Psoas muscle (tissue), 7 donors: ENCODE measurements at regions not wholly inside any gene's neighbourhood (a gene's known extent, or its start where the extent isn't known, plus 50 kb on each side); places are given as distances from the start of the nearest gene placed in this dataset.
"Not testable (repeated sequence)": the region's sequence is repeated elsewhere in the genome, so short reads cannot be mapped to it uniquely, and the experiment has no call there.

ENCODE experiments used
- ATAC-seq, 4 donors: fragments of 200-7000 bp; cut with Tn5 transposase; one replicate each; pipeline ENCODE4 v1.9.1; 2020; ENCODE audit warnings: moderate library complexity in 3 of 4, mild to moderate bottlenecking in 2 of 4
- DNase-seq, 2 donors: peaks; one replicate each; pipeline ENCODE4 v3.0.0-alpha.2; 2020
- H3K27ac ChIP-seq: fragments of 200-600 bp; one replicate; pipeline ENCODE4 v1.8.0; 2022
- H3K27me3 ChIP-seq, 3 donors: fragments of 200-600 bp in 1 of 3; one replicate each; pipeline versions ENCODE4 v1.6.1 to v1.8.0; 2013 to 2022; ENCODE audit warnings: low read length in 2 of 3, mild to moderate bottlenecking in 2 of 3, moderate library complexity in 1 of 3; ENCODE audit not compliant: insufficient read depth in 3 of 3
- H3K36me3 ChIP-seq, 2 donors: fragments of 200-600 bp in 1 of 2; one replicate each; pipeline versions ENCODE4 v1.6.1 to v1.8.0; 2013 to 2022; ENCODE audit warnings: low read depth in 1 of 2, mild to moderate bottlenecking in 1 of 2, moderate library complexity in 1 of 2; ENCODE audit not compliant: insufficient read depth in 1 of 2
- H3K4me1 ChIP-seq: fragments of 200-600 bp; one replicate; pipeline ENCODE4 v1.8.0; 2022
- H3K4me3 ChIP-seq: fragments of 200-600 bp; one replicate; pipeline ENCODE4 v1.8.0; 2022; ENCODE audit warnings: mild to moderate bottlenecking
- H3K9me3 ChIP-seq: fragments of 200-600 bp; one replicate; pipeline ENCODE4 v1.8.0; 2022
- WGBS, 3 donors: extraction: QIAGEN DNeasy Blood & Tissue Kit; methylation state at CpG; one replicate each; pipeline versions ENCODE4 v1.1.6 to v1.1.7; 2013; 5-methylcytosine and 5-hydroxymethylcytosine counted together
- intact Hi-C, 2 donors: fragments of 100-400 bp; cut with DNase I; formaldehyde crosslinking; loops; one replicate each; pipeline versions ENCODE4 v1.11.0 to v1.14.2; 2022
- donor health status: healthy with polysubstance abuse.
- donor health status: DM: no; HTN: no; CAD: no; lungs with moderate emphysema.
- donor health status: Bipolar disorder and iron deficiency.
- donor health status: healthy.
- donor health status: DM: yes; HTN: yes; CAD: no.
- donor health status: DM: no; HTN: no; CAD: no.
- donor health status: DM: yes; HTN: yes; CAD: no.

DNA sequence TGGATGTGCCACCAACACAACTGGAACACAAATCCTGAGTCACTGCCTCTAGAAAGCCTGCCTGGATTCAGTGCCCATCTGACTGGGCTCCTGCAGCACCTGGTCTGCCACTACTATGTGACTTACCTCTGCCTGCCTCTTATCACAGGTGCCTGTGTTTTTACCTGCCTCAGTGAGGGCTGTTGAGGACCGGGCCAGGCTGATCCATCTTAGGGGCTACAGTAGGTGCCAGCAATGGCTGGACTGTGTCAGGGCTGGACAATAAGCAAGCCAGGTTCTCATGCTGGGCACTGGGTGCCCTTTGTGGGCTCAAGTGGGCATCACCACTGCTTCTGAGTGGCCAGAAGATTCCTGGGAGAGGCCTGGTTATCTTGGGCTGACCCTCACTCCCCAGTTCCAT lies 948.6 kb upstream of the TPTE start:
- H3K9me3 ChIP-seq, H3K36me3 ChIP-seq, intact Hi-C loops, H3K4me3 ChIP-seq, H3K27ac ChIP-seq, ATAC-seq, H3K4me1 ChIP-seq, H3K27me3 ChIP-seq: not testable (repeated sequence)
- 69 to 86% (median 75%) methylated on average over 1 of the region's 1 CpG for WGBS, 3 donors
- peak; percentile 18 to 40 for DNase-seq

DNA sequence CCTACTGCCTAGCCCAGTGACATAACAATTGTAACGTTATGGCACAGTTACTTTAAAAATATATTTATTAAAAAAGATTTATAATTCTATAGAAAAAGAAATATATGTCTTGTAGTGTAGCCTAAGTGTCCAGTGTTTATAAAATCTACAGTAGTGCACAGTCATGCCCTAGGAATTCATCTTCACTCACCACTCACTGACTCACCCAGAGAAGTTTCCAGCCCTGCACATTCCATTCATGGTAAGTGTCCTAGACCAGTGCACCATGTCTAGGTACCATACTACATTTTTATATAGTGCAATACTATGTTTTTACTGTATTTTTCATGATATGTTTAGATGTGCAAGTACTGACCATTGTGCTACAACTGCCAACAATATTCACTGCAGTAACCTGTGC lies 947.9 kb upstream of the TPTE start:
- no CpG with 5 or more reads among the region's 1 CpG for WGBS, 3 donors
- H3K27ac ChIP-seq, H3K27me3 ChIP-seq, ATAC-seq, H3K4me3 ChIP-seq, intact Hi-C loops, H3K9me3 ChIP-seq, H3K4me1 ChIP-seq, DNase-seq, H3K36me3 ChIP-seq: not testable (repeated sequence)

DNA sequence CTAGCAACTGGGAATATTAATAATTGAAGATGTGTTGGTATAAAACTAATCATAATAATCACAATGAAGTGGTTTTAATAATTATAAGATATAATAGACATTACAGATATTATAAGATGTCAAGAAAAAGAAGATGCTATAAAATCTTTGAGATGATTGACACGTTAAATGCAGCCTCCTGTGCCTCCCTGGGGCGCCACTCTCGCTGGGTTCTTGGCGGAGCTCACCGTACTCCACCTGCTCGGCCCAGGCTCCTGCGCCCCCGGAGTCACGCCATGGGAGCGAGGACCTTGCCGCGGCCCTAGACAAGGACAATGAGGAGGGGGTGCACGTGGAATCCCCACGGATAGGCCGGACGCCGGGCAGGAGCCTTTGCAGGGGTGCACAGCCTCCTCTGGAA lies 942.1 kb upstream of the TPTE start:
- intact Hi-C loops, H3K4me1 ChIP-seq, H3K27ac ChIP-seq, H3K36me3 ChIP-seq, H3K9me3 ChIP-seq, ATAC-seq, H3K4me3 ChIP-seq, DNase-seq, H3K27me3 ChIP-seq: not testable (repeated sequence)
- 78 to 84% (median 84%) methylated on average over 10 to 12 of the region's 17 CpGs for WGBS, 3 donors

DNA sequence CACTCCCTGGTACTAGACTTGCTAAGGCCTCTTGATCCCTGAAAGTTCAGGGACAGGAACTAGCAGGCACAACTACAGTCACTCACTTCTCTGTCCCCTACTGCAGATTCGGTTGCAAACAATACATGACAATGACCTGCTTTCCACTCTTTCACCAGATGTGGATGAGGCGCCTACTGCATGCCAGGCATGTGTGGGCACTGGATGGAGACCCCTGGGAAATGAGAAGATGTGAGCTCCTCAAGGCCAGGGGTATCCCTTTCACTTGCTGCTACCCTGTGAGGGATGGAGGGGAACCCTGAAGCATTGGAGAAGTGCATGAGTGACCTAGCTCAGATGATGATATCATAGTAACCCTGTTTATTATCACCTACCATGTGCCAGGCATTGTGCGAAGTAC lies 933.4 kb upstream of the TPTE start:
- H3K4me1 ChIP-seq, intact Hi-C loops, H3K27me3 ChIP-seq, H3K27ac ChIP-seq, ATAC-seq, H3K9me3 ChIP-seq, DNase-seq, H3K4me3 ChIP-seq, H3K36me3 ChIP-seq: not testable (repeated sequence)
- WGBS, 3 donors, result 29 to 43% (median 40%) methylated on average over 2 of the region's 3 CpGs

DNA sequence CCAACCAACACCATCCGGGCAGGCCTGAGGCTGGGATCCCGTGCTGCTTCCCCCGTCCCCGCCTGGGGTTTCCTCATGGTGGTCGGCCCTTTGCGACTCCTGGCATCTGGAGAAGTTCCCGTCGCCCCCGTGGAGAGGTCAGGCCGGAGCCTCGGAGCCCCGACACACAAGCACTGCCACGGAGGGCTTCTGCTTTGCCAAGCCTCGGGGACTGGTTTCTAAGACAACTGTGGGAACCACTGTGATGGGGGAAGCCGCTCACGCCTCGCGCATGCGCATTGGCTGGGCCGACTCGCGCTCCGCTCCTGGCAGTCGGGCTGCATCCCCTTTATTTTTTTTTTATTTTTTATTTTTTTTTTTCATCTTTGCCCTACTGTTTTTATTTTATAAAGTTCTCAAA lies 928.8 kb upstream of the TPTE start:
- intact Hi-C loops, H3K4me1 ChIP-seq: not testable (repeated sequence)
- WGBS, 3 donors, result 81 to 83% (median 83%) methylated on average over 15 to 20 of the region's 24 CpGs

DNA sequence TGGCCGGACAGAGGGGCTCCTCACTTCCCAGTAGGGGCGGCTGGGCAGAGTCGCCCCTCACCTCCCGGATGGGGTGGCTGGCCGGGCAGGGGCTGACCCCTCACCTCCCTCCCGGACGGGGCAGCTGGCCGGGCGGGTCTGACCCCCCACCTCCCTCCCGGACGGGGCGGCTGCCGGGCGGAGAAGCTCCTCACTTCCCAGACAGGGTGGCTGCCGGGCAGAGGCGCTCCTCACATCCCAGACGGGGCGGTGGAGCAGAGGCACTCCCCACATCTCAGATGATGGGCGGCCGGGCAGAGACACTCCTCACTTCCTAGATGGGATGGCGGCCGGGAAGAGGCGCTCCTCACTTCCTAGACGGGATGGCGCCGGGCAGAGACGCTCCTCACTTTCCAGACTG lies 927.7 kb upstream of the TPTE start:
- ATAC-seq, H3K27me3 ChIP-seq, H3K4me3 ChIP-seq, DNase-seq, H3K4me1 ChIP-seq, intact Hi-C loops, H3K27ac ChIP-seq, H3K36me3 ChIP-seq, H3K9me3 ChIP-seq: not testable (repeated sequence)
- WGBS, 3 donors, result 75 to 85% (median 82%) methylated on average over 7 to 15 of the region's 27 CpGs

More for the DNA sequence above, 928.8 kb upstream of the TPTE start:
- H3K4me3 ChIP-seq, ATAC-seq, H3K27ac ChIP-seq, H3K9me3 ChIP-seq, DNase-seq, H3K36me3 ChIP-seq, H3K27me3 ChIP-seq: not testable (repeated sequence)

DNA sequence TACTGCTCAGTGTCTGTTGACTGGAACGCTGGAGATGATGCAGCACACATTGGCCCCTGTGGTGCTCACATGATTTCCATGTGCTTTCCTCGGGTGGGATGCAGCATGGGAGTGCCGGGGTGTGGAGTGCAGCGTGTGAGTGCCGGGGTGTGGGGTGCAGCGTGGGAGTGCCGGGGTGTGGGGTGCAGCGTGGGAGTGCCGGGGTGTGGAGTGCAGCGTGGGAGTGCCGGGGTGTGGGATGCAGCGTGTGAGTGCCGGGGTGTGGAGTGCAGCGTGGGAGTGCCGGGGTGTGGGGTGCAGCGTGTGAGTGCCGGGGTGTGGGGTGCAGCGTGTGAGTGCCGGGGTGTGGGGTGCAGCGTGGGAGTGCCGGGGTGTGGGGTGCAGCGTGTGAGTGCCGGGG lies 907.4 kb upstream of the TPTE start:
- H3K27ac ChIP-seq, H3K4me3 ChIP-seq, ATAC-seq, intact Hi-C loops, H3K36me3 ChIP-seq, H3K9me3 ChIP-seq, DNase-seq, H3K4me1 ChIP-seq, H3K27me3 ChIP-seq: not testable (repeated sequence)
- WGBS, 3 donors, result 83 to 88% (median 86%) methylated on average over 13 to 23 of the region's 23 CpGs

DNA sequence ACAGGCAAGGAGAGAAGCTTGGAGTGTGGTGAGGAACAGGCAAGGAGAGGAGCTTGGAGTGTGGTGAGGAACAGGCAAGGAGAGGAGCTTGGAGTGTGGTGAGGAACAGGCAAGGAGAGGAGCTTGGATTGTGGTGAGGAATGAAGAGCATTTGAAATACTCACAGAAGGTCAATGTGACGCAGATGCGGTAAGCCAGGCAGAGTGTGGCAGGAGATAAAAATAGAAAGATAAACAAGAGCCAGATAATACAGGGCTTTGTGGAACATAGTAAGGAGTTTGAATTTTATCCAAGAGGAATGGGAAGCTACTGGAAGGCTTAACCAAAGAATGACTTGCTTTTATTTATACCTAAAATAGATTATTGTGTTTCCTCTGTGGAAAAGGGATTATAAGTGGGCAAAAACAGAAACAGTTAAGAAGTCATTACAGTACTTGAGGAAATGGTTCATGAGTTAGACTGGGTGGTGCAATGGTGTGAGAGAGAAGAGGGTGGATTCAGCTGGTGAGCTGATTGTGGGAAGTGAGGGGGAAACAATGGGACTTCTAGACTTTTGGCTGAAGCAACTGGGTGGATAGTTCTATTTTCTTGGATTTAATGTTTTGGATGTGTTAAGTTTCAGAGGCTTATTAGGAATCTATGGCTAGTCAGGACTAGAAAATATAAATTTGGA lies 900.1 kb upstream of the TPTE start:
- ATAC-seq, result peak in 1 of 4 donors; percentile 77

DNA sequence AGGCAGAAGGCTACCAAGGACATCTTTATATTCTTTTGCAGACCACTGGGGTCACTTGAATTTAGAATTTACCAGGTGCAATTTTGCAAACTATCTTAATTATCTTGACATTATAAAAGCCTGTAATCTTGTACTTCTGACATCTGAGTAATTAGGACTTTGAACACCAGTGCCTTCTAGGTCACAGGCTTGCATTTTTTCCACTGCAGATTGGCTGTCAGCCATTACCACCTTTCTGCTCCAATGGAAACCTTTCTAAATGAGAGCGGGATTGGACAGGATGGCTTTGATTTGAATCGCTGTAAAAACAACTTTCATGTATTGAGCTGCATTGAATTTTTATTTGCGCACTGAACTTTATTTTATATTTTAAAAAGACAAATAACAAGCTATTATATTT lies 893.3 kb upstream of the TPTE start:
- H3K9me3 ChIP-seq, ATAC-seq, H3K27me3 ChIP-seq, H3K27ac ChIP-seq, H3K4me1 ChIP-seq, intact Hi-C loops, H3K4me3 ChIP-seq, DNase-seq, H3K36me3 ChIP-seq: not testable (repeated sequence)
- WGBS, 3 donors, result 76 to 87% (median 85%) methylated on average over 1 of the region's 3 CpGs

More for the DNA sequence above, 900.1 kb upstream of the TPTE start:
- H3K9me3 ChIP-seq, H3K27ac ChIP-seq, H3K4me1 ChIP-seq, intact Hi-C loops, H3K36me3 ChIP-seq, DNase-seq, H3K27me3 ChIP-seq, H3K4me3 ChIP-seq: not testable (repeated sequence)
- no CpG with 5 or more reads among the region's 2 CpGs for WGBS, 3 donors

DNA sequence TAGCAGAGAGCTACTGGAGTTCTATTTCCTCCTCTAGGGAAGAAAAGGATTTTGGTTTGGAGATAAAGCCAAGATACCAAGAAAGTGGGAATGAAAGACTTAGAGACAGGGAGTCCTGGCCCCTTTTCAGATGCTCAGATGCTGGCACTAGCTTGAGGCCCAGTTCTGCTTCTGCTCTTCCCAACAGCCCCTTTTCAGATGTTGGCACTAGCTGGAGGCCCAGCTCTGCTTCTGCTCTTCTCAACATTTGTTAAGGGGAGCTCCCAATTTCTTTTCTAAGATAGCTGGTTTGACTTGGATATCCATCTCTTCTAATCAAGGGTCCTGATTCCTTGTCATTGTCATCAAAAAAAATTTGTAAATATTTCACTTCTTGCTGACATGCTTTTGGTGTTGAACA lies 874.0 kb upstream of the TPTE start:
- H3K4me3 ChIP-seq, DNase-seq, H3K9me3 ChIP-seq, H3K4me1 ChIP-seq, intact Hi-C loops, H3K36me3 ChIP-seq, ATAC-seq, H3K27ac ChIP-seq, H3K27me3 ChIP-seq: not testable (repeated sequence)

DNA sequence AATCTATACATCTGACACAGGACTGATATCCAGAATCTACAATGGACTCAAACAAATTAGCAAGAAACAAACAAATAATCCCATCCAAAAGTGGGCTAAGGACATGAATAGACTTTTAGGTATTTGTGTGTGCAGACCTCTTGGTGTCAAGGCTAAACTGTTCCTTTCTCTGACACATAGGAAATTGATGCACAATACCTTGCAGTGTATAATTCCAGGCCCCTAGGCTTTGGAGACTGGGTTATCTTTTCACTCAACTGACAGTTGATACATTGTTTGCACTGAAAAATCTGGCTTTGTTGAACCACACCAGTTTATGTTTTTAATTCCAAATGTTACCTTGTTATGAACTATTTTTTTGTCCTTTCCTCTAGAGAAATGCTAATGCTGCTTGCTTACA lies 873.1 kb upstream of the TPTE start:
- DNase-seq, H3K27me3 ChIP-seq, H3K4me1 ChIP-seq, ATAC-seq, H3K36me3 ChIP-seq, H3K4me3 ChIP-seq, H3K27ac ChIP-seq, intact Hi-C loops, H3K9me3 ChIP-seq: not testable (repeated sequence)
